DND-41 (cell line): ENCODE measurements at regions not wholly inside any gene's neighbourhood (a gene's known extent, or its start where the extent isn't known, plus 50 kb on each side); places are given as distances from the start of the nearest gene placed in this dataset.

ENCODE experiments used
- EZH2 ChIP-seq: IDR thresholded peaks from 3 replicates; pipeline ENCODE4 v1.6.1; 2012; ENCODE audit warnings: borderline replicate concordance, low read depth, mild to moderate bottlenecking, moderate library complexity, low read length, inconsistent platforms; ENCODE audit not compliant: severe bottlenecking
- TF ChIP-seq, protein P1 (sequence below): IDR thresholded peaks from 2 replicates; pipeline ENCODE4 v1.5.1; 2012; ENCODE audit warnings: borderline replicate concordance, low read length, moderate library complexity, mild to moderate bottlenecking; ENCODE audit not compliant: poor library complexity, severe bottlenecking; ENCODE audit errors: extremely low read depth

DNA sequence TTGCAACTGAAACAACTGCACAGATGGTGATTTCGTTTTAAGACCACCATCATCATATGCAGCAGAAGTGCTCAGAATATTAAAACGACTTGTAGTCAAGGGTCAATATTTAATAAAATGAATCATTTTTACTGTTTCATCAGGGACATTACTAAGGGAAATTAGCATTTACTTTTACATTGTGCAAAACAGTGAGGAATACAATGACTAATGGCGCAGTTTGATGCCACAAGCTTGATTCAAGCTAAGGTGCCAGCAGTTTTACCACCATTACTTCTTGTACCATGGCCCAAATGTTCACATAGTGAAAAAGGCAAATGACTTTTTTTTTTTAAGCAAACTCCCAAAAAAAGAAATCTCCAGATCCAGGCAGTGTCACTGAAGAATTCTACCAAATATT, 277.4 kb upstream of the CHRNA7 start:
- TF ChIP-seq, protein P1, sequence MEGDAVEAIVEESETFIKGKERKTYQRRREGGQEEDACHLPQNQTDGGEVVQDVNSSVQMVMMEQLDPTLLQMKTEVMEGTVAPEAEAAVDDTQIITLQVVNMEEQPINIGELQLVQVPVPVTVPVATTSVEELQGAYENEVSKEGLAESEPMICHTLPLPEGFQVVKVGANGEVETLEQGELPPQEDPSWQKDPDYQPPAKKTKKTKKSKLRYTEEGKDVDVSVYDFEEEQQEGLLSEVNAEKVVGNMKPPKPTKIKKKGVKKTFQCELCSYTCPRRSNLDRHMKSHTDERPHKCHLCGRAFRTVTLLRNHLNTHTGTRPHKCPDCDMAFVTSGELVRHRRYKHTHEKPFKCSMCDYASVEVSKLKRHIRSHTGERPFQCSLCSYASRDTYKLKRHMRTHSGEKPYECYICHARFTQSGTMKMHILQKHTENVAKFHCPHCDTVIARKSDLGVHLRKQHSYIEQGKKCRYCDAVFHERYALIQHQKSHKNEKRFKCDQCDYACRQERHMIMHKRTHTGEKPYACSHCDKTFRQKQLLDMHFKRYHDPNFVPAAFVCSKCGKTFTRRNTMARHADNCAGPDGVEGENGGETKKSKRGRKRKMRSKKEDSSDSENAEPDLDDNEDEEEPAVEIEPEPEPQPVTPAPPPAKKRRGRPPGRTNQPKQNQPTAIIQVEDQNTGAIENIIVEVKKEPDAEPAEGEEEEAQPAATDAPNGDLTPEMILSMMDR, result no peak
- no peak for TF ChIP-seq EZH2
